Psoas muscle (tissue), 7 donors: ENCODE measurements at regions not wholly inside any gene's neighbourhood (a gene's known extent, or its start where the extent isn't known, plus 50 kb on each side); places are given as distances from the start of the nearest gene placed in this dataset.
"Not testable (repeated sequence)": the region's sequence is repeated elsewhere in the genome, so short reads cannot be mapped to it uniquely, and the experiment has no call there.

ENCODE experiments used
- ATAC-seq, 4 donors: fragments of 200-7000 bp; cut with Tn5 transposase; one replicate each; pipeline ENCODE4 v1.9.1; 2020; ENCODE audit warnings: moderate library complexity in 3 of 4, mild to moderate bottlenecking in 2 of 4
- DNase-seq, 2 donors: peaks; one replicate each; pipeline ENCODE4 v3.0.0-alpha.2; 2020
- H3K27ac ChIP-seq: fragments of 200-600 bp; one replicate; pipeline ENCODE4 v1.8.0; 2022
- H3K27me3 ChIP-seq, 3 donors: fragments of 200-600 bp in 1 of 3; one replicate each; pipeline versions ENCODE4 v1.6.1 to v1.8.0; 2013 to 2022; ENCODE audit warnings: low read length in 2 of 3, mild to moderate bottlenecking in 2 of 3, moderate library complexity in 1 of 3; ENCODE audit not compliant: insufficient read depth in 3 of 3
- H3K36me3 ChIP-seq, 2 donors: fragments of 200-600 bp in 1 of 2; one replicate each; pipeline versions ENCODE4 v1.6.1 to v1.8.0; 2013 to 2022; ENCODE audit warnings: low read depth in 1 of 2, mild to moderate bottlenecking in 1 of 2, moderate library complexity in 1 of 2; ENCODE audit not compliant: insufficient read depth in 1 of 2
- H3K4me1 ChIP-seq: fragments of 200-600 bp; one replicate; pipeline ENCODE4 v1.8.0; 2022
- H3K4me3 ChIP-seq: fragments of 200-600 bp; one replicate; pipeline ENCODE4 v1.8.0; 2022; ENCODE audit warnings: mild to moderate bottlenecking
- H3K9me3 ChIP-seq: fragments of 200-600 bp; one replicate; pipeline ENCODE4 v1.8.0; 2022
- WGBS, 3 donors: extraction: QIAGEN DNeasy Blood & Tissue Kit; methylation state at CpG; one replicate each; pipeline versions ENCODE4 v1.1.6 to v1.1.7; 2013; 5-methylcytosine and 5-hydroxymethylcytosine counted together
- intact Hi-C, 2 donors: fragments of 100-400 bp; cut with DNase I; formaldehyde crosslinking; loops; one replicate each; pipeline versions ENCODE4 v1.11.0 to v1.14.2; 2022
- TF ChIP-seq, protein P1 (sequence below): fragments of 200-600 bp; IDR thresholded peaks from one replicate; pipeline ENCODE4 v1.8.0; 2022; ENCODE audit warnings: antibody characterized with exemption
- donor health status: healthy with polysubstance abuse.
- donor health status: DM: no; HTN: no; CAD: no; lungs with moderate emphysema.
- donor health status: Bipolar disorder and iron deficiency.
- donor health status: healthy.
- donor health status: DM: yes; HTN: yes; CAD: no.
- donor health status: DM: no; HTN: no; CAD: no.
- donor health status: DM: yes; HTN: yes; CAD: no.

DNA sequence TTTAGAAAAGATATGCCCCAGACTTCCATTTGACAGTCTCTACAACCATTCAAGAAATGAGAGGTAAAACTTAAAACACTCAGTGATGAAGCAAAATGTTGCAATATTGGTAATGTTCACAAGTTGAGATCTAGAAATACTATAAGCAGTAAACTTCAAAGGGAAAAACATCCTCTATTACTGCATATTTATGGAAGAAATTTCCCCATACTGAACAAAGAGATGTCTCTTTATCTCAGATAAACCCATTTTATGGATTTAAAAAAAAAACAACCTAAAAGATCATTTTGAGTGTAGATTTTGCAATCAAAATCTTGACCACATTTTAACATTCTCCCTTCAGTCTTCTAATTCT, 177.8 kb upstream of the TAB2 start:
- H3K36me3 ChIP-seq, result no peaks in the 10 kb centered on the region
- no peak for ATAC-seq
- DNase-seq, result no peak
- H3K27me3 ChIP-seq, result peaks cover 0 to 2% (median 0%) of the 10 kb centered on the region in 3 donors
- H3K9me3 ChIP-seq, result no peaks in the 10 kb centered on the region
- TF ChIP-seq, protein P1, sequence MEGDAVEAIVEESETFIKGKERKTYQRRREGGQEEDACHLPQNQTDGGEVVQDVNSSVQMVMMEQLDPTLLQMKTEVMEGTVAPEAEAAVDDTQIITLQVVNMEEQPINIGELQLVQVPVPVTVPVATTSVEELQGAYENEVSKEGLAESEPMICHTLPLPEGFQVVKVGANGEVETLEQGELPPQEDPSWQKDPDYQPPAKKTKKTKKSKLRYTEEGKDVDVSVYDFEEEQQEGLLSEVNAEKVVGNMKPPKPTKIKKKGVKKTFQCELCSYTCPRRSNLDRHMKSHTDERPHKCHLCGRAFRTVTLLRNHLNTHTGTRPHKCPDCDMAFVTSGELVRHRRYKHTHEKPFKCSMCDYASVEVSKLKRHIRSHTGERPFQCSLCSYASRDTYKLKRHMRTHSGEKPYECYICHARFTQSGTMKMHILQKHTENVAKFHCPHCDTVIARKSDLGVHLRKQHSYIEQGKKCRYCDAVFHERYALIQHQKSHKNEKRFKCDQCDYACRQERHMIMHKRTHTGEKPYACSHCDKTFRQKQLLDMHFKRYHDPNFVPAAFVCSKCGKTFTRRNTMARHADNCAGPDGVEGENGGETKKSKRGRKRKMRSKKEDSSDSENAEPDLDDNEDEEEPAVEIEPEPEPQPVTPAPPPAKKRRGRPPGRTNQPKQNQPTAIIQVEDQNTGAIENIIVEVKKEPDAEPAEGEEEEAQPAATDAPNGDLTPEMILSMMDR, result no peak
- H3K4me1 ChIP-seq, result no peaks in the 10 kb centered on the region
- intact Hi-C loops, result no loop called here
- no peak overlapping the region for H3K4me3 ChIP-seq
- no peak overlapping the region for H3K27ac ChIP-seq

DNA sequence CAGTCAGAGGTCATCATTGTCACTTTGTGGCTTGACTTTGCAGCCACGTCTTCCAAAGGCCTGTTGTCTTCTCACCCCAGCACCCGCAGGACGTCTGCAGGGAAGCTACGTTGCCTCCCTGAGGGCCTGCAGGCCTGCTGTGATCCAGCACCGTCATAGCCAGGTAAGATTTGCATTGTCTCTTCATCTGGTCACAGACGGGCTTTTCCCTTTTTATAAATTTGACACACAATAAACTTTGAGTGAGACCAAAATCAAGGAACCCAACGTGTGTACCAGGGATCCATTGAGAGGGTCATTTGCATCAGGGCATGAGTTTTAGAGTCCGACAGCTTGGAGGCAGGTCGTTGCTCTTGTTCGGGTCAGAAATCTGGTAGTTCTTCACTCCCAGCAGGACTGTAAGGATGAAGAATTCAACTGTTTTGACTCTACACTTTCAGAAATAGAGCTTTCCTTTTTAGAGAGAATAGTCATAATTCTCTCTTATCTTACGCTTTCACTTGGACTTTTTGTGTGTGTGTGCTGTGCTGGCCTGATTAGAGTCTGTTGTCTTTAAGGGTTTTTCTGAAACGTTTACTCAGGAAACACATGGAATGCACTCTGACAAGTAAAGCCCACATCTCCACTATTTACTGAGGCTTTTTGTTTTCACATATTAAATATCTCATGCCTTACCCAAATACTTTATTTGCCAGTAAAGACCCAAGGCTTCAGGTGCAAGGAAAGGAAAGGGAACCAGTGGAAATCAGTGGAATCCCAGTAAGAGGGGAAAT, 177.2 kb upstream of the TAB2 start:
- intact Hi-C loops, result no loop called here
- 63 to 70% (median 68%) methylated on average over 12 of the region's 12 CpGs for WGBS, 3 donors
- no peak for DNase-seq
- Histone ChIP-seq H3K4me1 (no peaks in the 10 kb centered on the region), H3K9me3 (no peaks in the 10 kb centered on the region), H3K4me3 (no peak overlapping the region), H3K27ac (no peak overlapping the region), H3K36me3 (no peaks in the 10 kb centered on the region), H3K27me3 (peaks cover 0 to 2% (median 0%) of the 10 kb centered on the region in 3 donors)
- no peak for ATAC-seq
- TF ChIP-seq, protein P1, result no peak

- H3K27ac ChIP-seq, result no peak overlapping the region
- H3K9me3 ChIP-seq, result no peaks in the 10 kb centered on the region
- H3K36me3 ChIP-seq, result no peaks in the 10 kb centered on the region
- no peaks in the 10 kb centered on the region for H3K4me1 ChIP-seq
- TF ChIP-seq, protein P1, result no peak
- intact Hi-C loops, result no loop called here
- no peak for ATAC-seq
- peaks cover 0 to 2% (median 0%) of the 10 kb centered on the region in 3 donors for H3K27me3 ChIP-seq
- no peak overlapping the region for H3K4me3 ChIP-seq
- WGBS, 3 donors, result 64 to 68% (median 67%) methylated on average over 1 of the region's 1 CpG
- no peak for DNase-seq
These were observed 176.6 kb upstream of the TAB2 start for GRCh38 chr6:149140910-149141290.

GRCh38 chr6:149142924-149143429, 174.5 kb upstream of the TAB2 start:
- no peak for DNase-seq
- Histone ChIP-seq H3K27ac (no peak overlapping the region), H3K9me3 (no peaks in the 10 kb centered on the region), H3K4me1 (no peaks in the 10 kb centered on the region), H3K4me3 (no peak overlapping the region), H3K36me3 (no peaks in the 10 kb centered on the region), H3K27me3 (peaks cover 0 to 2% (median 0%) of the 10 kb centered on the region in 3 donors)
- intact Hi-C loops, result no loop called here
- TF ChIP-seq, protein P1, result no peak
- ATAC-seq, result no peak
- WGBS, 3 donors, result 64 to 89% (median 73%) methylated on average over 2 of the region's 2 CpGs

- intact Hi-C loops, H3K4me1 ChIP-seq, ATAC-seq, H3K27me3 ChIP-seq, H3K4me3 ChIP-seq, H3K36me3 ChIP-seq, DNase-seq, H3K9me3 ChIP-seq, H3K27ac ChIP-seq: not testable (repeated sequence)
These were observed 171.7 kb upstream of the TAB2 start for GRCh38 chr6:149145800-149146199.
